LNCAP (cell line): ENCODE measurements at regions not wholly inside any gene's neighbourhood (a gene's known extent, or its start where the extent isn't known, plus 50 kb on each side); places are given as distances from the start of the nearest gene placed in this dataset.

Experiments used
- CTCF ChIP-seq: fragments of 450-650 bp; IDR thresholded peaks from 2 replicates; pipeline ENCODE4 v1.5.1; 2017; ENCODE audit warnings: mild to moderate bottlenecking

DNA sequence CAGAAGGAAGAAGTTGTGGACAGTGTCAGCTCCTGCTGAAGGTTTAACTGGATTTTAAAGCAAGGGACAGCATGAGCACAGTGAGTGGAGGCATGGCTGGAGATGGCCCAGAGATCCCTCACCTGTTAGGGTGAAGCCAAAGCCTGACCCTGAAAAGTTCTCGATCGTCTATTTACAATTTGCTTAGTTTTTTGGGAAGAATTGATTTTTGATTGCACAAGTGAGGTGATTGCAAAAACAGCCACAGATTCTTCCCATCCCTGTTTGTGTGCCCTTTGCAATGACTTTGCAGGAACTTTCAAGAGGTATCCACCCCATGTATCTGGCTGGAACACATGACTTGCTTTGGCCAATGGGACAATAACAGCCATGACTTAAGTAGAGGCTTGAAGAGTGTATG, 170.1 kb downstream of the TFAP2C start:
- no peak for TF ChIP-seq CTCF

- no peak for TF ChIP-seq CTCF
Observed at GRCh38 chr20:56800088-56800487, 171.0 kb downstream of the TFAP2C start.

- no peak for TF ChIP-seq CTCF
Observed at GRCh38 chr20:56801971-56802755, 173.1 kb downstream of the TFAP2C start.

DNA sequence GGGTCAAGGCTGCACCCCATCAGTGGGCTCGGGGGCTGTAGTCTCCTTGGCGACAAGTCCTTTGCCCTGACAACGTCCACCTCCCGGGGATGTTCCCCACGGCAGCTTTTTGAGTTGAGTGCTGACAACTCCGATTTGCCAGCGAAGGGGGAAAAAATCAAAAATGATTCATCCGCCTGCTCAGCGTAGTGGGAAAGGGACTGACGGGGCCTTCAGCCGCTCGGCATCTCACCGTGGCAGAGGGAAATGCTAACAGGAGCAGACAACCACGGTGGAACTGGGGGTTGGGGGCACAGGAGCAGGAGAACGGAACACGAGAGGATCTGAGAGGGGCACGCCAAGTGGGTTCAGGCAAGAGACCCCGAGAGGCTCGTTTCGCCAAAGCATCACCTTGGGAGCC, 173.7 kb downstream of the TFAP2C start:
- TF ChIP-seq CTCF = no peak

DNA sequence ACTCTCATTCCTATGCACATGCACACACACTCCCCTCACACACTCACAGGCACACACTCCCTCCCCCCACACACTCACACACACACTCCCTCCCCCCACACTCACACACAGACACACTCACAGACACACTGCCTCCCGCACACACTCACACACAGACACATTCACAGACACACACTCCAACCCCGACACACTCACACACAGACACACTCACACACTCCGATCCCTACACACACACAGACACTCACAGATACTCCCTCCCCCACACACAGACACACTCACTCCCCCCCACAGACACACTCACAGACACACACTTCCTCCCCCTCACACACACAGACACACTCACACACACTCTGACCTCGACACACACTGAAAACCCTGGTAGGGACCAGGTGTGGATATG, 176.2 kb downstream of the TFAP2C start:
- no peak for TF ChIP-seq CTCF

GRCh38 chr20:56805966-56806365, 176.9 kb downstream of the TFAP2C start:
- no peak for TF ChIP-seq CTCF

- no peak for TF ChIP-seq CTCF
Observed at GRCh38 chr20:56806952-56807517, 177.9 kb downstream of the TFAP2C start.
